Activated CD4-positive, alpha-beta T cell treated with anti-CD3 and anti-CD28 coated beads, Interleukin-2, Interleukin-4, amounts not matched to agents 100 ng/mL and 50 ng/mL, durations not matched to agents 16 hours and 8 hours (primary cell): ENCODE measurements at regions not wholly inside any gene's neighbourhood (a gene's known extent, or its start where the extent isn't known, plus 50 kb on each side); places are given as distances from the start of the nearest gene placed in this dataset.

Source experiments
- DNase-seq: peaks from one replicate; pipeline ENCODE4 v3.0.0-alpha.2; 2020; ENCODE audit warnings: low spot score

GRCh38 chr14:61132336-61132735, 148.8 kb downstream of the TMEM30B start:
- no peak for DNase-seq

- DNase-seq: no peak
Observed at GRCh38 chr14:61130512-61131260, 149.6 kb downstream of the SLC38A6 start.

- DNase-seq: no peak
Observed at GRCh38 chr14:61129168-61129745, 148.2 kb downstream of the SLC38A6 start.

GRCh38 chr14:61128382-61129167, 147.5 kb downstream of the SLC38A6 start:
- no peak for DNase-seq

- DNase-seq: no peak
Observed at GRCh38 chr14:61126603-61127498, 145.8 kb downstream of the SLC38A6 start.

GRCh38 chr14:61125867-61126572, 145.0 kb downstream of the SLC38A6 start:
- no peak for DNase-seq

- DNase-seq: no peak
Observed at GRCh38 chr14:61125041-61125866, 144.2 kb downstream of the SLC38A6 start.

- no peak for DNase-seq
Observed at GRCh38 chr14:61122862-61123261, 141.8 kb downstream of the SLC38A6 start.

GRCh38 chr14:61121355-61121787, 140.3 kb downstream of the SLC38A6 start:
- no peak for DNase-seq

- peak; percentile 52 for DNase-seq
Observed at GRCh38 chr14:61120576-61120975, 139.5 kb downstream of the SLC38A6 start.

GRCh38 chr14:61119006-61119405, 138.0 kb downstream of the SLC38A6 start:
- no peak for DNase-seq

GRCh38 chr14:61116369-61116768, 135.3 kb downstream of the SLC38A6 start:
- no peak for DNase-seq

- DNase-seq: no peak
Observed at GRCh38 chr14:61113561-61114225, 132.6 kb downstream of the SLC38A6 start.

- DNase-seq: no peak
Observed at GRCh38 chr14:61112506-61112905, 131.5 kb downstream of the SLC38A6 start.

- DNase-seq: no peak
Observed at GRCh38 chr14:61111731-61112130, 130.7 kb downstream of the SLC38A6 start.

GRCh38 chr14:61111209-61111665, 130.2 kb downstream of the SLC38A6 start:
- no peak for DNase-seq

GRCh38 chr14:61110316-61111082, 129.5 kb downstream of the SLC38A6 start:
- no peak for DNase-seq

GRCh38 chr14:61109288-61109687, 128.2 kb downstream of the SLC38A6 start:
- DNase-seq: no peak
